Endothelial cell of umbilical vein (primary cell): ENCODE measurements at regions not wholly inside any gene's neighbourhood (a gene's known extent, or its start where the extent isn't known, plus 50 kb on each side); places are given as distances from the start of the nearest gene placed in this dataset.

Experiments
- BruUV-seq: library from RNA; stranded (reverse); fragments of 400-500 nt; replicated peaks from 2 replicates; lab custom pipeline; 2021; lab: Mats Ljungman, UMichigan
- CTCF ChIA-PET: fragments of 300-600, 350-600 bp; sonication (Branson Sonifier 250); formaldehyde crosslinking; loops from one replicate; lab custom pipeline; 2021; ENCODE audit warnings: antibody characterized with exemption, inconsistent platforms; lab: Charles Lee
- POLR2A ChIA-PET: fragments of 300-600, 350-600 bp; sonication (Branson Sonifier 250); formaldehyde crosslinking; loops from one replicate; lab custom pipeline; 2021; ENCODE audit warnings: antibody characterized with exemption, inconsistent platforms; lab: Charles Lee
- DNase-seq: peaks from one replicate; pipeline ENCODE4 v3.0.0-alpha.2; 2011; ENCODE audit warnings: low read depth, low spot score
- FAIRE-seq: peaks from 2 replicates; lab custom pipeline; 2011; peaks lifted over from hg19 to GRCh38; lab: Jason Lieb, UNC
- H2AFZ ChIP-seq: 2 replicates; pipeline ENCODE4 v1.6.0; 2012; ENCODE audit warnings: low read depth, low read length, control low read depth, inconsistent platforms
- H3K27ac ChIP-seq: 2 replicates; pipeline ENCODE4 v1.5.1; 2011; ENCODE audit warnings: low read depth, mild to moderate bottlenecking, control low read depth, low read length, moderate library complexity; ENCODE audit not compliant: insufficient read depth
- H3K27me3 ChIP-seq, 2 experiments: 2 replicates each; pipeline versions ENCODE4 v1.6.0 to v1.6.1; 2011; ENCODE audit warnings: low read length in 2 of 2, mixed read lengths in 1 of 2; ENCODE audit not compliant: control insufficient read depth in 2 of 2, insufficient read depth in 2 of 2
- H3K36me3 ChIP-seq, 2 experiments: 2 replicates in 1 of 2; 3 replicates in 1 of 2; pipeline ENCODE4 v1.5.1; 2011; ENCODE audit warnings: low read length in 2 of 2, mild to moderate bottlenecking in 1 of 2, moderate library complexity in 1 of 2; ENCODE audit not compliant: control insufficient read depth in 2 of 2, insufficient read depth in 2 of 2; ENCODE audit errors: extremely low read depth in 1 of 2
- H3K4me1 ChIP-seq: 3 replicates; pipeline ENCODE4 v1.5.1; 2011; ENCODE audit warnings: mild to moderate bottlenecking, low read length; ENCODE audit not compliant: control insufficient read depth, insufficient read depth; ENCODE audit errors: extremely low read depth
- H3K4me2 ChIP-seq: 2 replicates; pipeline ENCODE4 v1.6.1; 2011; ENCODE audit warnings: low read length, control low read depth, mixed read lengths; ENCODE audit not compliant: insufficient read depth
- H3K4me3 ChIP-seq, 3 experiments: fragments of 200-600 bp in 1 of 3; sonication (generic), shearing (Covaris generic) in 1 of 3; replicated peaks in 1 of 3; 2 replicates each; pipeline ENCODE4 v1.5.1; 2011 to 2016; ENCODE audit warnings: control low read depth in 3 of 3, low read length in 3 of 3, mild to moderate bottlenecking in 2 of 3, inconsistent platforms in 1 of 3, low read depth in 1 of 3, moderate library complexity in 1 of 3; ENCODE audit not compliant: insufficient read depth in 1 of 3
- H3K79me2 ChIP-seq: 2 replicates; pipeline ENCODE4 v1.6.0; 2012; ENCODE audit warnings: low read length, inconsistent platforms; ENCODE audit not compliant: control insufficient read depth, insufficient read depth
- H3K9ac ChIP-seq: replicated peaks from 2 replicates; pipeline ENCODE3; 2011; ENCODE audit warnings: low read length, control low read depth; ENCODE audit not compliant: insufficient read depth; ENCODE audit errors: extremely low read depth
- H3K9me1 ChIP-seq: replicated peaks from 3 replicates; pipeline ENCODE4 v1.6.0; 2011; ENCODE audit warnings: mild to moderate bottlenecking, low read length; ENCODE audit not compliant: control insufficient read depth, insufficient read depth; ENCODE audit errors: extremely low read depth
- H3K9me3 ChIP-seq: replicated peaks from 2 replicates; pipeline ENCODE4 v1.5.1; 2012; ENCODE audit warnings: low read length, inconsistent platforms; ENCODE audit not compliant: control insufficient read depth, insufficient read depth
- H4K20me1 ChIP-seq: replicated peaks from 2 replicates; pipeline ENCODE3; 2011; ENCODE audit warnings: mild to moderate bottlenecking, low read length; ENCODE audit not compliant: control insufficient read depth, insufficient read depth; ENCODE audit errors: extremely low read depth
- EZH2 ChIP-seq: IDR thresholded peaks from 2 replicates; pipeline ENCODE4 v1.6.1; 2012; ENCODE audit warnings: borderline replicate concordance, low read depth, mild to moderate bottlenecking, moderate library complexity, low read length, inconsistent platforms; ENCODE audit not compliant: severe bottlenecking
- FOS ChIP-seq: IDR thresholded peaks from 2 replicates; pipeline ENCODE4 v1.6.1; 2011; ENCODE audit warnings: mild to moderate bottlenecking, low read length, moderate library complexity, borderline replicate concordance; ENCODE audit not compliant: insufficient read depth
- GATA2 ChIP-seq: IDR thresholded peaks from 2 replicates; pipeline ENCODE4 v1.7.0; 2011; ENCODE audit warnings: low read depth, mild to moderate bottlenecking, moderate library complexity, mixed read lengths, low read length; ENCODE audit not compliant: insufficient read length, insufficient read depth
- JUN ChIP-seq: IDR thresholded peaks from 2 replicates; pipeline ENCODE4 v1.6.1; 2011; ENCODE audit warnings: borderline replicate concordance, low read depth; ENCODE audit not compliant: insufficient read length, insufficient read depth
- MYC ChIP-seq: IDR thresholded peaks from one replicate; pipeline ENCODE4 v1.6.1; 2011; ENCODE audit warnings: mild to moderate bottlenecking, low read depth, low read length
- POLR2A ChIP-seq: IDR thresholded peaks from 2 replicates; pipeline ENCODE4 v1.6.1; 2012; ENCODE audit warnings: low read depth, mild to moderate bottlenecking, control low read depth, low read length
- POLR2AphosphoS5 ChIP-seq: IDR thresholded peaks from 2 replicates; pipeline ENCODE4 v1.6.1; 2012; ENCODE audit warnings: low read depth, mild to moderate bottlenecking, control low read depth, low read length, moderate library complexity; ENCODE audit not compliant: insufficient read depth
- dilution Hi-C: fragments of 300-500 bp; cut with MboI; formaldehyde crosslinking; loops from one replicate; pipeline ENCODE4 v1.15.0; 2019; ENCODE audit warnings: low sequenced_read_pairs; ENCODE audit not compliant: extremely low pct_ligation_motif_present
- intact Hi-C: fragments of 100-400 bp; cut with micrococcal nuclease; formaldehyde crosslinking; loops from one replicate; pipeline ENCODE4 v1.10.0; 2022
- TF ChIP-seq, protein P1 (sequence below), 2 donors: IDR thresholded peaks; 1 replicate in 1 of 2; 2 replicates in 1 of 2; pipeline ENCODE4 v1.5.1; 2011; ENCODE audit warnings: low read length in 2 of 2, mild to moderate bottlenecking in 2 of 2, moderate library complexity in 2 of 2, control low read depth in 1 of 2, inconsistent platforms in 1 of 2, low read depth in 1 of 2; ENCODE audit not compliant: insufficient read depth in 1 of 2; ENCODE audit errors: extremely low read depth in 1 of 2
- TF ChIP-seq, protein P2 (sequence below): IDR thresholded peaks from 2 replicates; pipeline ENCODE4 v1.6.1; 2011; ENCODE audit not compliant: insufficient read depth, insufficient read length

DNA sequence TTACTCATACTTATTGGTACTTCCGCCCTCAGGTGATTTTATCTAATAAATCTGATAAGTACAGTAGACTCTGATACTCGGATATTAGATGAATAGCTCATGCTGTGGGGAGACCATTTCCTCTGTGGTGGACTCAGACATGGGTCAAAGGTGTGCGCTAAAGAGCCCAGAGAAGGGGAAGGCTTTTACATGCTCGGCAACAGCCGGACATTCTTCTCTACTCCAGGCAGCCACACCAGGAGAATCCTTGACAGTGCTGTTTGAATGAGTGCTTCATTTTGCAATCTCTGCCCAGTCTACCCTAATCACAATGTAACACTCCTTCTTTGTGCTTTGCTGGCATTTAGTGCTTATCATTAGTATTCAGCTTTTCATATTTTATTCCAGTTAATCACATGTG is 322.2 kb upstream of the USP25 start:
- H3K9ac ChIP-seq: no peak overlapping the region
- FAIRE-seq (no peak), DNase-seq (no peak)
- H3K36me3 ChIP-seq: no peaks in the 10 kb centered on the region
- H4K20me1 ChIP-seq: no peaks in the 10 kb centered on the region
- BruUV-seq: no TSS peak
- POLR2A ChIA-PET: no interaction called here
- H3K4me3 ChIP-seq: no peak overlapping the region
- no peak overlapping the region for H3K27ac ChIP-seq
- dilution Hi-C loops: no loop called here
- intact Hi-C loops: no loop called here
- no peaks in the 10 kb centered on the region for H3K9me3 ChIP-seq
- H3K27me3 ChIP-seq: peaks cover 0 to 2% of the 10 kb centered on the region in 2 experiments
- H3K4me2 ChIP-seq: no peak overlapping the region
- H3K9me1 ChIP-seq: no peaks in the 10 kb centered on the region
- CTCF ChIA-PET: no interaction called here
- no peaks in the 10 kb centered on the region for H3K4me1 ChIP-seq
- H3K79me2 ChIP-seq: no peaks in the 10 kb centered on the region
- no peak overlapping the region for H2AFZ ChIP-seq
- TF ChIP-seq POLR2A (no peak), FOS (no peak), EZH2 (no peak), POLR2AphosphoS5 (no peak), JUN (no peak), MYC (no peak), GATA2 (no peak)
- TF ChIP-seq, protein P1, sequence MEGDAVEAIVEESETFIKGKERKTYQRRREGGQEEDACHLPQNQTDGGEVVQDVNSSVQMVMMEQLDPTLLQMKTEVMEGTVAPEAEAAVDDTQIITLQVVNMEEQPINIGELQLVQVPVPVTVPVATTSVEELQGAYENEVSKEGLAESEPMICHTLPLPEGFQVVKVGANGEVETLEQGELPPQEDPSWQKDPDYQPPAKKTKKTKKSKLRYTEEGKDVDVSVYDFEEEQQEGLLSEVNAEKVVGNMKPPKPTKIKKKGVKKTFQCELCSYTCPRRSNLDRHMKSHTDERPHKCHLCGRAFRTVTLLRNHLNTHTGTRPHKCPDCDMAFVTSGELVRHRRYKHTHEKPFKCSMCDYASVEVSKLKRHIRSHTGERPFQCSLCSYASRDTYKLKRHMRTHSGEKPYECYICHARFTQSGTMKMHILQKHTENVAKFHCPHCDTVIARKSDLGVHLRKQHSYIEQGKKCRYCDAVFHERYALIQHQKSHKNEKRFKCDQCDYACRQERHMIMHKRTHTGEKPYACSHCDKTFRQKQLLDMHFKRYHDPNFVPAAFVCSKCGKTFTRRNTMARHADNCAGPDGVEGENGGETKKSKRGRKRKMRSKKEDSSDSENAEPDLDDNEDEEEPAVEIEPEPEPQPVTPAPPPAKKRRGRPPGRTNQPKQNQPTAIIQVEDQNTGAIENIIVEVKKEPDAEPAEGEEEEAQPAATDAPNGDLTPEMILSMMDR (IDR thresholded peaks at IDR 0.05; ENCODE audit: extremely low read depth in 1 of 2, insufficient read depth in 1 of 2, low read depth in 1 of 2, low read length in 2 of 2): no peak
- TF ChIP-seq, protein P2, sequence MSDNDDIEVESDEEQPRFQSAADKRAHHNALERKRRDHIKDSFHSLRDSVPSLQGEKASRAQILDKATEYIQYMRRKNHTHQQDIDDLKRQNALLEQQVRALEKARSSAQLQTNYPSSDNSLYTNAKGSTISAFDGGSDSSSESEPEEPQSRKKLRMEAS: no peak
